Activated naive CD4-positive, alpha-beta T cell treated with anti-CD3 and anti-CD28 coated beads for 36 hours (primary cell): ENCODE measurements at regions not wholly inside any gene's neighbourhood (a gene's known extent, or its start where the extent isn't known, plus 50 kb on each side); places are given as distances from the start of the nearest gene placed in this dataset.

Source experiments
- CTCF ChIA-PET: fragments of 350-600 bp; sonication (Branson Sonifier 250); formaldehyde crosslinking; loops from one replicate; lab custom pipeline; 2021; ENCODE audit warnings: antibody characterized with exemption; lab: Charles Lee
- DNase-seq: peaks from one replicate; pipeline ENCODE4 v3.0.0-alpha.2; 2020
- H3K27ac Mint-ChIP-seq: one replicate; pipeline ENCODE4 v1.8.0; 2021; ENCODE audit warnings: mild to moderate bottlenecking, mixed read lengths
- H3K27me3 Mint-ChIP-seq: one replicate; pipeline ENCODE4 v1.8.0; 2021; ENCODE audit warnings: low read depth, mixed read lengths
- H3K36me3 Mint-ChIP-seq: one replicate; pipeline ENCODE4 v1.8.0; 2021; ENCODE audit warnings: low read depth, mixed read lengths
- H3K4me1 Mint-ChIP-seq: one replicate; pipeline ENCODE4 v1.8.0; 2021; ENCODE audit warnings: low read depth, mixed read lengths
- H3K4me3 Mint-ChIP-seq: one replicate; pipeline ENCODE4 v1.8.0; 2021; ENCODE audit warnings: mild to moderate bottlenecking, moderate library complexity, mixed read lengths
- H3K9me3 Mint-ChIP-seq: one replicate; pipeline ENCODE4 v1.8.0; 2021; ENCODE audit warnings: mixed read lengths
- intact Hi-C: fragments of 100-400 bp; cut with micrococcal nuclease; formaldehyde crosslinking; loops from one replicate; pipeline ENCODE4 v1.15.1; 2023

- no peak overlapping the region for H3K4me3 Mint-ChIP-seq
- no peak for DNase-seq
- no peak overlapping the region for H3K27ac Mint-ChIP-seq
- no peaks in the 10 kb centered on the region for H3K4me1 Mint-ChIP-seq
- H3K9me3 Mint-ChIP-seq: peaks cover 3% of the 10 kb centered on the region
- intact Hi-C loops: no loop called here
- H3K36me3 Mint-ChIP-seq: no peaks in the 10 kb centered on the region
- H3K27me3 Mint-ChIP-seq: no peaks in the 10 kb centered on the region
- CTCF ChIA-PET: no interaction called here
Observed at GRCh38 chr13:61664801-61665705, 249.4 kb upstream of the PCDH20 start.

- no peak overlapping the region for H3K27ac Mint-ChIP-seq
- no peaks in the 10 kb centered on the region for H3K27me3 Mint-ChIP-seq
- CTCF ChIA-PET: no interaction called here
- no peak for DNase-seq
- H3K9me3 Mint-ChIP-seq: peaks cover 4% of the 10 kb centered on the region
- no peaks in the 10 kb centered on the region for H3K36me3 Mint-ChIP-seq
- intact Hi-C loops: no loop called here
- no peak overlapping the region for H3K4me3 Mint-ChIP-seq
- no peaks in the 10 kb centered on the region for H3K4me1 Mint-ChIP-seq
Observed at GRCh38 chr13:61654481-61654880, 238.8 kb upstream of the PCDH20 start.

DNA sequence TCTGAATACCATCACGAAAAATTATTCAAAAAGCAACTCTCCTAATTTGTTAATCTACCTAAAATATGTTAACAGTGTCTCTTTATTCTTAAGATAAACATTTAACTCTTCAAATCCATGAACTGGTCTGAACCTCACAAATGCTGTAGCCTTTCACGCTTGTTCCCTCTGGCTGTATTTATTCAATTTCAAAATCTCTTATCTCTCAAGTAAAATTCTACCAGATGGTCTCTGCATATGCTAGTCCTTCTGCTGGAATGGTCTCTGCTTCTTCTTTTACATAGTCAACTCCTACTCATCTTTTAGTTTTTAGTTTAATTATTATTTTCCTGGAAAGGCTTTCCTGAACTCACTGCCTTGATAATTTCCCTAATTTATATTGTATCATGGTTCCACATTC, 232.9 kb upstream of the PCDH20 start:
- H3K9me3 Mint-ChIP-seq: peaks cover 3% of the 10 kb centered on the region
- CTCF ChIA-PET: no interaction called here
- H3K36me3 Mint-ChIP-seq: no peaks in the 10 kb centered on the region
- intact Hi-C loops: no loop called here
- no peaks in the 10 kb centered on the region for H3K27me3 Mint-ChIP-seq
- DNase-seq: no peak
- no peaks in the 10 kb centered on the region for H3K4me1 Mint-ChIP-seq
- H3K4me3 Mint-ChIP-seq: no peak overlapping the region
- H3K27ac Mint-ChIP-seq: no peak overlapping the region

DNA sequence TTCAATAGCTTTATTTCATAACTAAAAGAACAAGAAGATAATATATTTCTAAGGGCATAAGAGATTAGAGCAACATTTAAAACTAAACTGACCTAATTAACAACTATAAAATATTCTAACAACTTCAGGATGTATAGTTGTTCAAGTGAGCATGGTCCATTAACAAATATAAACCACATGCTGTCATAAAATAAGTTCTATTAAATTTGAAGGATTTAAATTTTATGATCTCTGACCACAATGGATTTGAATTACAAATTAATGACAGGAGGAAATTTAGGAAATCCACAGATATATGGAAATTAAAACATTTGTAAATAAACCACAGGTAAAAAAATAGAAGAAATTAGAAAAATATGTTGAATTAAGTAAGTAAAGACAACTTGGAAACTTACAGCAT, 196.5 kb upstream of the PCDH20 start:
- Mint-ChIP-seq H3K36me3 (no peaks in the 10 kb centered on the region), H3K4me3 (no peak overlapping the region), H3K27ac (no peak overlapping the region), H3K4me1 (no peaks in the 10 kb centered on the region), H3K9me3 (no peaks in the 10 kb centered on the region), H3K27me3 (no peaks in the 10 kb centered on the region)
- CTCF ChIA-PET: interaction anchor here (0.8 kb wide), 1 partner anchor 101 kb away, joined by 3 read pairs; no protein-coding TSS in a partner anchor
- DNase-seq: no peak
- intact Hi-C loops: no loop called here

DNA sequence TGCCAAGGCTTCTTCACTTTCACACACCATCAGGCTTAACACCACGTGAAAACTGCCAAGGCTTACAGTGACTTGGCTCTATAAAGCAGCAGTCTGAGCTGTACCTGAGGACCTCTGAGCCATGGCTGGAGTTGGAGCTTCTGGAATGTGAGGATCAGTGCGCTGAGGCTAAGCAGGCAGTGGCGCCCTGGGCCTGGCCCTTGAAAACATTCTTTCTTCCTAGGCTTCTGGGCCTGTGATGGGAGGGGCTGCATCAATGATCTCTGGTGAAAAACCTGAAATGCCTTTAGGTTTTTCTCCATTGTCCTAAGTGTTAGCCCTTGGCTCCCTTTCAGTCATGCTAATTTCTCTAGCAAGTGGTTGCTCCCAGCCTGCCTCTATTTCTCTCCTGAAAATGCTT, 192.5 kb upstream of the PCDH20 start:
- no peaks in the 10 kb centered on the region for H3K36me3 Mint-ChIP-seq

DNA sequence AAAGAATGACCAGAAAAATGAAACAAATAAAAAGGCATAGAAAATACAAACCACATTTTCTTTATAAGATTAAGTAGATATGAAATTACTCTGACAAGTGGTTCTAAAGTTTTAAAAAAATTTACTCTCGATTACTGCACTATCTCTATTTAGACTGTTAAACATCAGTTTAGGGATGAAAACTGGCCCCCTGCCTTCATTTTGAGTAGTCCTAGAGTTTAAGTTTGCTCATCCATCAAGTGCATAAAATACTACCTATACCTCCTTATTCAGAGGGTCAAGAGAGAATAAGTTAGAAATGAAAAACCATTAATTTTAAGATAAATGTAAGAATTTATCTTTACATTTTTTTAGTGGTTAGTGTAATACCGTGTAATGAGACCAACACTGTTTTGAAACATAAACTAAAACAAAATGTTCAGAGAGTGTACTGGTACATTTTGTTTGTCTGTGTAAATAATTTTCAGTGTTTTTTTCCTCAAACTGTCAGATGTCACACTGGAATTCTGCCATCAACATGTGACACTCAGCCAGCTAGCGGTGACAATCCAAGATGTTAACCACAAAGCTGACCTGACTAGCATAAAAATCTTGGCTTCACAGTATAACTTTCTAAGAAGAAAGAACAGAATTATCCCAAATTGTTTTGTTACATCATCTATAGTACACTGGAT, 184.8 kb upstream of the PCDH20 start:
- no peak for DNase-seq
- CTCF ChIA-PET: no interaction called here
- H3K9me3 Mint-ChIP-seq: peaks cover 11% of the 10 kb centered on the region
- no peak overlapping the region for H3K27ac Mint-ChIP-seq
- no peak overlapping the region for H3K4me3 Mint-ChIP-seq
- intact Hi-C loops: no loop called here
- H3K27me3 Mint-ChIP-seq: no peaks in the 10 kb centered on the region
- H3K36me3 Mint-ChIP-seq: no peaks in the 10 kb centered on the region
- H3K4me1 Mint-ChIP-seq: no peaks in the 10 kb centered on the region

More for the DNA sequence above, 192.5 kb upstream of the PCDH20 start:
- CTCF ChIA-PET: no interaction called here
- no peak for DNase-seq
- intact Hi-C loops: no loop called here
- H3K27ac Mint-ChIP-seq: no peak overlapping the region
- no peaks in the 10 kb centered on the region for H3K27me3 Mint-ChIP-seq
- H3K9me3 Mint-ChIP-seq: peaks cover 3% of the 10 kb centered on the region
- H3K4me1 Mint-ChIP-seq: no peaks in the 10 kb centered on the region
- no peak overlapping the region for H3K4me3 Mint-ChIP-seq

- Mint-ChIP-seq H3K4me1 (no peaks in the 10 kb centered on the region), H3K27me3 (no peaks in the 10 kb centered on the region), H3K9me3 (peaks cover under 1% of the 10 kb centered on the region), H3K36me3 (no peaks in the 10 kb centered on the region), H3K27ac (no peak overlapping the region), H3K4me3 (no peak overlapping the region)
- intact Hi-C loops: no loop called here
- DNase-seq: no peak
- CTCF ChIA-PET: no interaction called here
Observed at GRCh38 chr13:61592489-61592888, 176.8 kb upstream of the PCDH20 start.

DNA sequence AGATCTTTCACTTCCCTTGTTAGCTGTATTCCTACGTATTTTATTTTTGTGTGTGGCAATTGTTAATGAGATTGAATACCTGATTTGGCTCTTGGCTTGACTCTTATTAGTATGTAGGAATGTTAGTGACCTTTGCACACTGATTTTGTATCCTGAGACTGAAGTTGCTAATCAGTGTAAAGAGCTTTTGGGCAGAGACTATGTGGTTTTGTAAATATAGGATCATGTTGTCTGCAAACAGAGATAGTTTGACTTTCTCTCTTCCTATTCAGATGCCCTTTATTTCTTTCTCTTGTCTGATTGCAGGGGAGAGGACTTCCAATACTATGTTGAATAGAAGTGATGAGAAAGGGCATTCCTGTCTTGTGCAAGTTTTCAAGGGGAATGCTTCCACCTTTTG, 160.3 kb upstream of the PCDH20 start:
- intact Hi-C loops: no loop called here
- Mint-ChIP-seq H3K27ac (no peak overlapping the region), H3K9me3 (peaks cover 8% of the 10 kb centered on the region), H3K4me3 (no peak overlapping the region), H3K4me1 (no peaks in the 10 kb centered on the region), H3K27me3 (no peaks in the 10 kb centered on the region), H3K36me3 (no peaks in the 10 kb centered on the region)
- CTCF ChIA-PET: no interaction called here
- no peak for DNase-seq

DNA sequence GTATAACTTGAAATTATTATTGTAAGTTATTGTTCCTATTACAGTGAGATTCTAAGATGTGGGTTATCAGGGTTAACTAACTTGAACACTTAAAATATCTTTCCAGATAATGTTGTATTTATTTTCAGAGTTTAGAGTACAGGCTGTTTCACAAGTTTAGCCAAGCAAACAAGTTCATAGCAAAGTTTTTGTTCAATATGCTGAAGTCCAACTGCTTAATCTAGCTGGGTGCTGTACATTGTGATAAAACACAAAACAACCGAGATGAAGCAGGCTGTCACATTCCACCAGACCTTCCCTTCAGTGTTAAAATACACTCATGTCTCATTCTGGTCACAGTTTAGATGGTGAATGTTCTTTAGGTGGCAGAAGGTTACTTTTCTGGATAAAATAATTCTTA, 148.0 kb upstream of the PCDH20 start:
- Mint-ChIP-seq H3K4me1 (no peaks in the 10 kb centered on the region), H3K27ac (no peak overlapping the region), H3K9me3 (peaks cover 3% of the 10 kb centered on the region), H3K27me3 (no peaks in the 10 kb centered on the region), H3K36me3 (no peaks in the 10 kb centered on the region), H3K4me3 (no peak overlapping the region)
- intact Hi-C loops: no loop called here
- CTCF ChIA-PET: interaction anchor here (0.6 kb wide), 1 partner anchor 7 kb away, joined by 4 read pairs; no protein-coding TSS in a partner anchor
- no peak for DNase-seq

GRCh38 chr13:61546911-61547310, 131.3 kb upstream of the PCDH20 start:
- H3K27ac Mint-ChIP-seq: no peak overlapping the region
- H3K36me3 Mint-ChIP-seq: no peaks in the 10 kb centered on the region
- H3K4me3 Mint-ChIP-seq: no peak overlapping the region
- H3K4me1 Mint-ChIP-seq: no peaks in the 10 kb centered on the region
- no peak for DNase-seq
- CTCF ChIA-PET: no interaction called here
- intact Hi-C loops: no loop called here
- H3K9me3 Mint-ChIP-seq: no peaks in the 10 kb centered on the region
- H3K27me3 Mint-ChIP-seq: no peaks in the 10 kb centered on the region

- Mint-ChIP-seq H3K4me3 (no peak overlapping the region), H3K9me3 (no peaks in the 10 kb centered on the region), H3K36me3 (no peaks in the 10 kb centered on the region), H3K4me1 (no peaks in the 10 kb centered on the region), H3K27me3 (no peaks in the 10 kb centered on the region), H3K27ac (no peak overlapping the region)
- intact Hi-C loops: no loop called here
- no peak for DNase-seq
- CTCF ChIA-PET: no interaction called here
Observed at GRCh38 chr13:61546413-61546812, 130.8 kb upstream of the PCDH20 start.

DNA sequence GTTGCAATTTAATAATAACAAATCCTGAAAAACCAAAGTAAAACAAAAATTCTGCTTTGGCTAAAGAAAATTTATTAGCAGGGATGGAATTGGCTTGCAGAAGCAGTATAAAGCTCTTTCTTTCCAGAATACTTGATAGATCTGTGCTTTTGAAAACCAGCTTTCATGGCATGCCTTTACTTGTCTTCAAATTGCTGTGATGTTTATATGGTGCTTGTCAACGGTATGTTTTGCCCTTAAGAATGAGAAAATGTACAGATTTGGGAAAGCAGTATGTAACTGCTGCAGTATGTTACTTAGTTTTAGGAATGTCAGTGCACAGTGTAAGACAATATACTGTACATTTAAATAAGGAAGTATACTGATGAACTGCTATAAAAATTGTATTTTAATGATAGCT, 120.8 kb upstream of the PCDH20 start:
- CTCF ChIA-PET: no interaction called here
- DNase-seq: no peak
- Mint-ChIP-seq H3K4me1 (no peaks in the 10 kb centered on the region), H3K27me3 (no peaks in the 10 kb centered on the region), H3K4me3 (no peak overlapping the region), H3K27ac (no peak overlapping the region), H3K36me3 (no peaks in the 10 kb centered on the region), H3K9me3 (no peaks in the 10 kb centered on the region)
- intact Hi-C loops: no loop called here
